Transverse colon (tissue), 4 donors: ENCODE measurements at regions not wholly inside any gene's neighbourhood (a gene's known extent, or its start where the extent isn't known, plus 50 kb on each side); places are given as distances from the start of the nearest gene placed in this dataset.

ENCODE experiments used
- DNase-seq: peaks from one replicate; pipeline ENCODE4 v3.0.0-alpha.2; 2019
- H3K27ac ChIP-seq, 4 donors: fragments of 200-600 bp; sonication (generic); 2 replicates each; pipeline ENCODE4 v1.5.1; 2016 to 2018; ENCODE audit warnings: inconsistent platforms in 4 of 4
- H3K27me3 ChIP-seq: fragments of 200-600 bp; sonication (generic); 2 replicates; pipeline ENCODE4 v1.5.1; 2017; ENCODE audit warnings: inconsistent platforms
- H3K36me3 ChIP-seq, 4 donors: fragments of 200-600 bp; sonication (generic); 2 replicates each; pipeline ENCODE4 v1.5.1; 2017 to 2019; ENCODE audit warnings: inconsistent platforms in 4 of 4
- H3K4me1 ChIP-seq, 4 donors: fragments of 200-600 bp; sonication (generic); 2 replicates each; pipeline ENCODE4 v1.5.1; 2017 to 2020; ENCODE audit warnings: inconsistent platforms in 4 of 4
- H3K4me3 ChIP-seq, 4 donors: fragments of 200-600 bp; sonication (generic); 1 replicate in 1 of 4; 2 replicates in 3 of 4; pipeline versions ENCODE4 v1.5.1 to v1.6.1; 2017 to 2019; ENCODE audit warnings: inconsistent platforms in 4 of 4
- H3K9me3 ChIP-seq, 2 donors: fragments of 200-600 bp; sonication (generic); 2 replicates each; pipeline ENCODE4 v1.5.1; 2017 to 2019; ENCODE audit warnings: inconsistent platforms in 2 of 2
- CTCF ChIP-seq, 5 experiments: fragments of 200-600 bp in 3 of 5; fragments of 450-650 bp in 2 of 5; sonication (generic) in 3 of 5; IDR thresholded peaks; 1 replicate in 2 of 5; 2 replicates in 3 of 5; pipeline ENCODE4 v1.5.1; 2016 to 2017; ENCODE audit warnings: antibody characterized with exemption in 5 of 5, inconsistent platforms in 3 of 5, mild to moderate bottlenecking in 2 of 5, moderate library complexity in 1 of 5
- EP300 ChIP-seq: sonication (generic); formaldehyde crosslinking; IDR thresholded peaks from one replicate; pipeline ENCODE4 v1.6.1; 2017; ENCODE audit warnings: antibody characterized with exemption, low read depth
- POLR2A ChIP-seq: fragments of 450-650 bp; IDR thresholded peaks from one replicate; pipeline ENCODE4 v1.6.1; 2016; ENCODE audit warnings: antibody characterized with exemption, mild to moderate bottlenecking, moderate library complexity
- POLR2AphosphoS5 ChIP-seq, 3 donors: sonication (generic); formaldehyde crosslinking; IDR thresholded peaks; one replicate each; pipeline ENCODE4 v1.6.1; 2016; ENCODE audit warnings: antibody characterized with exemption in 3 of 3
- WGBS, 2 donors: methylation state at CpG; one replicate each; pipeline ENCODE4 v1.1.5; 2018; ENCODE audit warnings: low coverage in 1 of 2; 5-methylcytosine and 5-hydroxymethylcytosine counted together
- in situ Hi-C, 4 donors: fragments of 200-750 bp; cut with MboI; loops; one replicate each; pipeline versions ENCODE4 v1.15.0 to v1.15.1; 2017; ENCODE audit warnings: low sequenced_read_pairs in 3 of 4, low pct_ligation_motif_present in 1 of 4, low pct_unique_long_range_greater_than_20kb in 1 of 4
- intact Hi-C: fragments of 100-400 bp; cut with DNase I; formaldehyde crosslinking; loops from one replicate; pipeline ENCODE4 v1.15.1; 2023; ENCODE audit warnings: low total_unique reads

GRCh38 chr6:131427434-131428058 is 145.5 kb upstream of the ARG1 start:
- Histone ChIP-seq H3K36me3 (no peaks in the 10 kb centered on the region), H3K4me3 (no peak overlapping the region), H3K4me1 (no peaks in the 10 kb centered on the region), H3K9me3 (no peaks in the 10 kb centered on the region), H3K27me3 (no peaks in the 10 kb centered on the region), H3K27ac (no peak overlapping the region)
- 50 to 70% methylated on average over 5 of the region's 5 CpGs for whole genome bisulfite sequencing, 2 donors
- DNase-seq, result no peak
- no peak for TF ChIP-seq CTCF (IDR thresholded peaks at IDR 0.05)
- in situ Hi-C loops (no loop called here), intact Hi-C loops (no loop called here)

DNA sequence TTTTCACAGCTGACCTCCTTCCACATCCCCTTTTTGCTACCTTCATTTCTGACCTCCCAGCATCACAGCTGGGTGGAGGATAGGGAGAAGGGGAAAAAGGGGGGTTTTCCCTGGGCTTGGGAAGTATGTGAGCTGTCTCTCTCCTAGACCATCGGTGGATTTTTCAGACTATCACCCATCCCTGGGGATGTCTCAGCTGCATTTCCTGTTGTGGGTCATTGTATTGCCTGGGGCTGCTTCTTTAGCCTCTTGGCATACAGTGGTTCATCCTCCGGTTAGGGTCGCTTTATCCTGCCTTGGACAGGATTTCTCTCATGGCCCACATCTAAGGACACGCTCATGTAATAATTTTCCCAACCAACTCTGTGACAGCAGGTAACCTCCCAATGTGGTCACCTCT is 142.5 kb upstream of the ARG1 start:
- Histone ChIP-seq H3K4me3 (no peak overlapping the region), H3K27ac (no peak overlapping the region), H3K9me3 (no peaks in the 10 kb centered on the region), H3K27me3 (no peaks in the 10 kb centered on the region), H3K36me3 (no peaks in the 10 kb centered on the region), H3K4me1 (no peaks in the 10 kb centered on the region)
- TF ChIP-seq POLR2A (no peak), EP300 (no peak), CTCF (IDR thresholded peaks at IDR 0.05) (no peak), POLR2AphosphoS5 (IDR thresholded peaks at IDR 0.05) (no peak)
- 91 to 100% methylated on average over 4 of the region's 4 CpGs for WGBS, 2 donors
- in situ Hi-C loops (no loop called here), intact Hi-C loops (no loop called here)
- no peak for DNase-seq

DNA sequence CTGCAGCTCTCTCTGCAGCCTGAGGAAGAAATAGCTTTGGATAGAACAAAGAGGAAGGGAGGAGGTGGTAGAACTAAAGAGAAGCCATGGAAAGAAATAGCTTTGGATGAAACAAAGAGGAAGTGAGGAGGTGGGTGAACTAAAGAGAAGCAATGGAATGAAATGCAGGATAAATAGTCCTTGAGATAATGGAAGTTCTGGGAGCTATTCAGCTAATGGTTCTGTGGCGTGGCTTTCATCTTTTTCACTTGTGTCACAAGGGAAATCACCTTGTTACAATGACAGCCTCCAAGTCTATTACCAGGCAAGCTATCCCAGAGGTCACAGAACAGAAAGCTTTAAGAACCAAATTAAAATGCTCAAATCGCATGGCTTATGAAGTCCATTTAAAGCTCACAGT is 141.3 kb upstream of the ARG1 start:
- Histone ChIP-seq H3K4me1 (no peaks in the 10 kb centered on the region), H3K27ac (no peak overlapping the region), H3K4me3 (no peak overlapping the region), H3K27me3 (no peaks in the 10 kb centered on the region), H3K36me3 (no peaks in the 10 kb centered on the region), H3K9me3 (no peaks in the 10 kb centered on the region)
- in situ Hi-C loops, result no loop called here
- WGBS, 2 donors, result 34 to 90% methylated on average over 2 of the region's 2 CpGs
- TF ChIP-seq POLR2AphosphoS5 (IDR thresholded peaks at IDR 0.05), result no peak
- no peak for TF ChIP-seq POLR2A
- TF ChIP-seq EP300, result no peak
- no peak for TF ChIP-seq CTCF (IDR thresholded peaks at IDR 0.05)
- intact Hi-C loops, result no loop called here
- DNase-seq, result no peak

DNA sequence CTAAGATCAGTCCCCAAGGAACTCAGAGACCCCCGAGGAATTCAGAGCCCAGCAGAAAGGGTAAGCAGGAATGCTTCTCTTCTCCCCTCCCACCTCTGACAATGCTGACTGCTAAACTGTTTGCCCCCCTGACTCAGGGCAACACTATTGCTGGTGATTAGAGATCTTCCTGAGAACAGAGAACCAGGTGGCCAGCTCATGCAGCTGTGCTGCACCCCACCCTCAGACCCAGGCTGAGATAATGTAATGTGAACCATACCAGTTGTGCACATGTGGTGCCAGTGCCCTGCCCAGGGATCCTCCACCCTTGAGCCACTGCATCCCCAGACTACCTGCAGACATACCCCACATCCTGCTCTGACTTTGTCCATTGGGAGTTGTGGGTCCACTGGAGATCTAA is 139.1 kb upstream of the ARG1 start:
- no peak for TF ChIP-seq CTCF (IDR thresholded peaks at IDR 0.05)
- TF ChIP-seq EP300, result no peak
- TF ChIP-seq POLR2A, result no peak
- TF ChIP-seq POLR2AphosphoS5 (IDR thresholded peaks at IDR 0.05), result no peak
- DNase-seq, result no peak
- Histone ChIP-seq H3K9me3 (no peaks in the 10 kb centered on the region), H3K36me3 (no peaks in the 10 kb centered on the region), H3K4me1 (no peaks in the 10 kb centered on the region), H3K4me3 (no peak overlapping the region), H3K27ac (no peak overlapping the region), H3K27me3 (no peaks in the 10 kb centered on the region)
- 74 to 80% methylated on average over 1 of the region's 1 CpG for WGBS, 2 donors
- intact Hi-C loops, result no loop called here
- in situ Hi-C loops, result no loop called here
